GM12878 (cell line): ENCODE measurements at regions not wholly inside any gene's neighbourhood (a gene's known extent, or its start where the extent isn't known, plus 50 kb on each side); places are given as distances from the start of the nearest gene placed in this dataset.
A peak's percentile ranks its signal among the peaks of the same experiment; 100 is the strongest.

Experiments used
- E2F4 ChIP-seq: IDR thresholded peaks from 2 replicates; pipeline ENCODE4 v1.6.1; 2012; ENCODE audit warnings: low read depth, low read length, improper control_type of control experiment
- EGR1 ChIP-seq, 2 experiments: IDR thresholded peaks; 1 replicate in 1 of 2; 2 replicates in 1 of 2; pipeline ENCODE4 v1.6.1; 2011 to 2012; ENCODE audit warnings: low read depth in 2 of 2, low read length in 2 of 2, borderline replicate concordance in 1 of 2, mild to moderate bottlenecking in 1 of 2, moderate library complexity in 1 of 2
- ELK1 ChIP-seq: IDR thresholded peaks from 2 replicates; pipeline ENCODE4 v1.6.1; 2012; ENCODE audit warnings: low read depth, low read length, improper control_type of control experiment
- IKZF2 ChIP-seq, 2 experiments: fragments of 450-650 bp; IDR thresholded peaks; 2 replicates each; pipeline ENCODE4 v1.6.1; 2017; ENCODE audit warnings: mild to moderate bottlenecking in 2 of 2, moderate library complexity in 2 of 2
- JUNB ChIP-seq: IDR thresholded peaks from 2 replicates; pipeline ENCODE4 v1.6.1; 2016; ENCODE audit warnings: antibody characterized with exemption, mild to moderate bottlenecking
- MXI1 ChIP-seq: fragments of 150-350 bp; IDR thresholded peaks from 2 replicates; pipeline ENCODE4 v1.6.1; 2011; ENCODE audit warnings: low read depth, mild to moderate bottlenecking, inconsistent platforms, low read length, improper control_type of control experiment
- NBN ChIP-seq: fragments of 450-650 bp; IDR thresholded peaks from 2 replicates; pipeline ENCODE4 v1.6.1; 2016
- NR2F1 ChIP-seq: fragments of 450-650 bp; conservative IDR thresholded peaks from 2 replicates; pipeline ENCODE4 v1.6.1; 2017; ENCODE audit warnings: mild to moderate bottlenecking
- PBX3 ChIP-seq: IDR thresholded peaks from 2 replicates; pipeline ENCODE4 v1.6.1; 2011; ENCODE audit warnings: mild to moderate bottlenecking, low read depth, low read length, moderate library complexity; ENCODE audit not compliant: insufficient replicate concordance
- PKNOX1 ChIP-seq: fragments of 450-650 bp; IDR thresholded peaks from 2 replicates; pipeline ENCODE4 v1.6.1; 2016; ENCODE audit warnings: mild to moderate bottlenecking
- PML ChIP-seq: IDR thresholded peaks from 2 replicates; pipeline ENCODE4 v1.6.1; 2012; ENCODE audit warnings: low read length, inconsistent platforms
- POLR2A ChIP-seq: IDR thresholded peaks from 2 replicates; pipeline ENCODE4 v1.6.1; 2011; ENCODE audit warnings: low read depth, mild to moderate bottlenecking, low read length
- RAD21 ChIP-seq: IDR thresholded peaks from 2 replicates; pipeline ENCODE4 v1.6.1; 2011; ENCODE audit warnings: mild to moderate bottlenecking, low read depth, low read length, moderate library complexity; ENCODE audit not compliant: insufficient read depth
- RAD51 ChIP-seq: fragments of 450-650 bp; IDR thresholded peaks from 2 replicates; pipeline ENCODE4 v1.6.1; 2016; ENCODE audit warnings: moderate library complexity, mild to moderate bottlenecking, inconsistent platforms
- SKIL ChIP-seq: fragments of 450-650 bp; IDR thresholded peaks from 2 replicates; pipeline ENCODE4 v1.6.1; 2017; ENCODE audit warnings: mild to moderate bottlenecking, low read depth, inconsistent platforms; ENCODE audit not compliant: poor library complexity, severe bottlenecking
- SMC3 ChIP-seq: IDR thresholded peaks from 2 replicates; pipeline ENCODE4 v1.6.1; 2011; ENCODE audit warnings: low read length, improper control_type of control experiment, borderline replicate concordance
- SP1 ChIP-seq: IDR thresholded peaks from one replicate; pipeline ENCODE4 v1.6.1; 2011; ENCODE audit warnings: low read depth, low read length
- SREBF2 ChIP-seq: IDR thresholded peaks from 2 replicates; pipeline ENCODE4 v1.6.1; 2012; ENCODE audit warnings: mild to moderate bottlenecking, low read length
- STAT1 ChIP-seq: fragments of 450-650 bp; conservative IDR thresholded peaks from 2 replicates; pipeline ENCODE4 v1.6.1; 2014; ENCODE audit warnings: antibody characterized with exemption, mild to moderate bottlenecking
- TCF12 ChIP-seq: IDR thresholded peaks from 2 replicates; pipeline ENCODE4 v1.6.1; 2011; ENCODE audit warnings: low read depth, mild to moderate bottlenecking, low read length
- YY1 ChIP-seq: IDR thresholded peaks from 2 replicates; pipeline ENCODE4 v1.6.1; 2011; ENCODE audit warnings: low read depth, mild to moderate bottlenecking, low read length
- ZBTB33 ChIP-seq: fragments of 450-650 bp; IDR thresholded peaks from 2 replicates; pipeline ENCODE4 v1.6.1; 2017; ENCODE audit warnings: mild to moderate bottlenecking
- ZNF24 ChIP-seq: fragments of 450-650 bp; IDR thresholded peaks from 2 replicates; pipeline ENCODE4 v1.6.1; 2017; ENCODE audit warnings: antibody characterized with exemption, mild to moderate bottlenecking
- ZNF384 ChIP-seq: IDR thresholded peaks from 2 replicates; pipeline ENCODE4 v1.6.1; 2012; ENCODE audit warnings: low read depth, mild to moderate bottlenecking, low read length, improper control_type of control experiment, borderline replicate concordance

GRCh38 chr15:69751566-69751965 is 298.9 kb downstream of the RPLP1 start (continued):
- TF ChIP-seq SKIL, result peak; percentile 37
- no peak for TF ChIP-seq ELK1
- TF ChIP-seq JUNB, result no peak
- TF ChIP-seq NBN, result peak; percentile 58; the same call in 1 of the 2 replicates
- no peak for TF ChIP-seq SP1
- no peak for TF ChIP-seq E2F4
- no peak for TF ChIP-seq MXI1
- TF ChIP-seq TCF12, result no peak
- no peak for TF ChIP-seq RAD21
- TF ChIP-seq RAD51, result no peak
- no peak for TF ChIP-seq SREBF2
- no peak for TF ChIP-seq ZNF384
- TF ChIP-seq PML, result no peak
- TF ChIP-seq STAT1, result no peak
- no peak for TF ChIP-seq ZNF24
- peak; percentile 52 to 76; a peak in 3 of 4 replicates for TF ChIP-seq IKZF2 (IDR thresholded peaks at IDR 0.05)
- no peak for TF ChIP-seq ZBTB33
- TF ChIP-seq NR2F1, result peak; percentile 86; the same call in 1 of the 2 replicates
- no peak for TF ChIP-seq POLR2A
- peak; percentile 46; the same call in 1 of the 2 replicates for TF ChIP-seq YY1
- 0 out of 2 replicates have a peak, but pooled peaks have one; percentile 47 for TF ChIP-seq PKNOX1
- TF ChIP-seq PBX3, result no peak
- no peak for TF ChIP-seq EGR1 (IDR thresholded peaks at IDR 0.05; ENCODE audit: borderline replicate concordance in 1 of 2, low read depth in 2 of 2, low read length in 2 of 2)
- TF ChIP-seq SMC3, result no peak
